ENCODE measurements at regions not wholly inside any gene's neighbourhood (a gene's known extent, or its start where the extent isn't known, plus 50 kb on each side); places are given as distances from the start of the nearest gene placed in this dataset.
"Not testable (repeated sequence)": the region's sequence is repeated elsewhere in the genome, so short reads cannot be mapped to it uniquely, and the experiment has no call there.

- DNase-seq, result no peak
Observed at GRCh38 chr4:159859656-159860148, 756.8 kb downstream of the RAPGEF2 start.

- DNase-seq, result no peak
Observed at GRCh38 chr4:159860945-159861344, 758.1 kb downstream of the RAPGEF2 start.

GRCh38 chr4:159864337-159864736, 761.5 kb downstream of the RAPGEF2 start:
- no peak for DNase-seq

- DNase-seq, result no peak
Observed at GRCh38 chr4:159867673-159868072, 764.8 kb downstream of the RAPGEF2 start.

- not testable (repeated sequence) for DNase-seq
Observed at GRCh38 chr4:159868936-159869335, 766.1 kb downstream of the RAPGEF2 start.

- DNase-seq, result no peak
Observed at GRCh38 chr4:159871141-159871540, 768.3 kb downstream of the RAPGEF2 start.

- DNase-seq, result no peak
Observed at GRCh38 chr4:159881158-159881557, 778.3 kb downstream of the RAPGEF2 start.

- DNase-seq, result no peak
Observed at GRCh38 chr4:159884989-159885388, 782.1 kb downstream of the RAPGEF2 start.

GRCh38 chr4:159899596-159899995, 796.7 kb downstream of the RAPGEF2 start:
- no peak for DNase-seq

- DNase-seq, result no peak
Observed at GRCh38 chr4:159900562-159900961, 797.7 kb downstream of the RAPGEF2 start.

- DNase-seq, result no peak
Observed at GRCh38 chr4:159902648-159903047, 799.8 kb downstream of the RAPGEF2 start.

- no peak for DNase-seq
Observed at GRCh38 chr4:159904906-159905305, 802.0 kb downstream of the RAPGEF2 start.

- no peak for DNase-seq
Observed at GRCh38 chr4:159906051-159906450, 803.2 kb downstream of the RAPGEF2 start.

GRCh38 chr4:159906517-159906916, 803.6 kb downstream of the RAPGEF2 start:
- DNase-seq, result no peak

GRCh38 chr4:159910721-159911120, 807.8 kb downstream of the RAPGEF2 start:
- no peak for DNase-seq

- no peak for DNase-seq
Observed at GRCh38 chr4:159922119-159922518, 819.2 kb downstream of the RAPGEF2 start.

GRCh38 chr4:159925770-159926169, 822.9 kb downstream of the RAPGEF2 start:
- no peak for DNase-seq

GRCh38 chr4:159926871-159927270, 824.0 kb downstream of the RAPGEF2 start:
- DNase-seq, result no peak

GRCh38 chr4:159927781-159928180, 824.9 kb downstream of the RAPGEF2 start:
- DNase-seq, result no peak

- not testable (repeated sequence) for DNase-seq
Observed at GRCh38 chr4:159934602-159935001, 831.7 kb downstream of the RAPGEF2 start.

GRCh38 chr4:159937595-159937994, 834.7 kb downstream of the RAPGEF2 start:
- no peak for DNase-seq

- DNase-seq, result not testable (repeated sequence)
Observed at GRCh38 chr4:159939681-159940080, 836.8 kb downstream of the RAPGEF2 start.

- DNase-seq, result no peak
Observed at GRCh38 chr4:159941076-159941475, 838.2 kb downstream of the RAPGEF2 start.

GRCh38 chr4:159944477-159944876, 841.6 kb downstream of the RAPGEF2 start:
- no peak for DNase-seq

- DNase-seq, result peak; percentile 72
Observed at GRCh38 chr4:159946983-159947615, 844.2 kb downstream of the RAPGEF2 start.

Measured in hematopoietic multipotent progenitor cell treated with erythropoietin and hydrocortisone succinate and interleukin-3 and kit ligand, for 6 days (in vitro differentiated cells).